EH (cell line): ENCODE measurements at regions not wholly inside any gene's neighbourhood (a gene's known extent, or its start where the extent isn't known, plus 50 kb on each side); places are given as distances from the start of the nearest gene placed in this dataset.

Experiments
- DNase-seq: peaks from one replicate; pipeline ENCODE4 v3.0.0-alpha.2; 2015; ENCODE audit warnings: low read depth

DNA sequence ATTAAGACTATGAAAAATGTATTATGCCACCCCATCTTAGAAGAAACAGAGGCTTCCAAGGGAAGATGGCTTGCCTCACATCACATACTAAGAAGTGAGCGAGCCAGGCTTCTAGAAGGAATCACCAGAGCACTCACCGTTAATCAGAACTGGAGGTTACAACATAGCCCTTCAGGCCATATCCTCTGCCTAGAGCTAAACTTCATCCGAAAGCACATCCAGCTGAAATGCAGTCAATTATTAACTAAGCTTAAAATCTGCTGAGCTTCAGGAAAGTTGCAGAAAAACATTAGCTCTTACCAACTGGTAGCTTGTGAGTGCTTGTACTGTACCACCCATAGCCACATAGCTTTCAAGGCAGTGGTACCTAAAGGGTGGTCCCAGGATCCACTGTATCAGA lies 483.2 kb downstream of the TBL1XR1 start:
- no peak for DNase-seq

DNA sequence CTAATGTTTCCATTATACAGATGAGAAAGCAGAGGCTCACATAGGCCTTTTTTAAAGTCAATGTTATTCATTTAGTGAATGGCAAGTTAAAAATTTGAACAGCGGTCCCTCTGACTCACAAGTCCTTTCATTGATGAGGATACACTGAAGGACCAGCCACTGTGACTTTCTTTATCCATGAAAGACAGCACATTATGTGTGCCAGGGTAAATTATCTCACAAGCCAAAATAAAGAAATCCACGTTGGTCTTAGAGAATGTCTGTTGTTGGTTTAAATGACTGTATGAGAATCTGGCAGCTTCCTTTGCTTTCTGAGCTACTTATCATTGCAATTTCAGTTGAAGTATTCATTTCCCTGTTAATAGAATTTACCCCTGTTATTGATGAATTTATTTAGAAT lies 485.1 kb downstream of the TBL1XR1 start:
- DNase-seq, result no peak

DNA sequence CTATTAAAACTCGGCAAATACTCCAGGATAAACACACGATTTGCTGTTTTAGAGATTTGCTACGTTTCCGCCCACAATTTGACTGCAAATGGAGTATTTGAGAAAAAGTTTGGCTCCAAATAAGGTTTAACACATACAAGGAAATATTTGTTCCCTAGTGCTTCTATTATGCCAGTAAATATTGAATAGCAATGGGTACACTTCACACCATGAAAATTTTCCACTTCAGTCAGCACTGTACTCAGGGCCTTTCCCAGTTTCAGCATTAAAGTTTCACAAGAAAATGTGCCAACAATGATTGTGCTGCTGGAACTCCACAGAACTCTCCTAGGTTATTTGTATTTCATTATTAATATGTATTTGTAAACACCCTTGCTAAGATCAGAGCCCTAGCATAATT lies 498.0 kb downstream of the TBL1XR1 start:
- no peak for DNase-seq

DNA sequence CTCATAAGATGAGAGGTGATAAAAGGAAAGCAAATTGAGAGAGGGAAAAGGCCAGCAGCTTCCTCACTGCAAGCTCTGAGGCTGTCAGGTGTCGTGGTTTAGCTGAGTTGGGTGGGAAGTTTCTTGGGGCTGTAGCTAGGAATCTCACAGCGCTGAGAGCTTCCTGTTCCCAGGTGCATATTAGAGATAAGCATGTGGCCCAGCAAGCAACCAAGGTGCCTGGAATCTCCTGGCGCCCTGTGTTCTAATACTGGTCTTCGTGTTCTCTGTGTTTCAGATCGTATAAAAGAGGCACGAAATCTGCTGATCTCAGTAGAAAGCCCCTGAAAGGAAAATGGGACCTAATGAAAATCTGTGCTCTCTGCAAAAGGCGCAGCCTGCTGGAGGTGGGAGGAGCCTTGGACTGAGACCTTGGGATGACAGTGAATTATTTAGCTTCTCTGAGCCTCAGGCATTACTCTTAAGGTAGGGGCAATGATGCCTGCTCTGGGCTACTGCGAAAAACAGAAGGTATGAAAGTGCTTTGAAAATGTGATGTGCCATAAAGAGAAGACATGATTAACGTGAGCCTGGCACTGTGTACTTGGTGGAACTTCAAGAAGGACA lies 499.9 kb downstream of the TBL1XR1 start:
- DNase-seq, result no peak

DNA sequence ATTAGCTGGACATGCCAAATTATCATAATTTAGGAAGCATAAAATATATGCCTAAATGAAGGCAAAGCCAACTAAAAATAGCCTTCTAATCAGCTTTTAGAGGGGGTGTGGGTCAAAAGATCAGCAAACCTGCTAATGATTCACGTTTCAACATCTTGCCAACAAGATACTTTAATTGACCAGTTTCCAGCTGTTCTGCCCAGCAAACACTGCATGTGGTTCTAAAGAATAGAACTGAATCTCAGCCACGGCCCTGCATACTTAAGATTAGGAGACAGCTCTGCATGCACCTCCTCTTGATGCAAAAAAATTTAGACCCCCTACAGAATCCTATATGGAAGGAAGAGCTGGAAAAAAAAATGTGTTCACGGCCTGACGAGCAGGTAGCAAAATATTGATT lies 500.5 kb downstream of the TBL1XR1 start:
- DNase-seq, result no peak

DNA sequence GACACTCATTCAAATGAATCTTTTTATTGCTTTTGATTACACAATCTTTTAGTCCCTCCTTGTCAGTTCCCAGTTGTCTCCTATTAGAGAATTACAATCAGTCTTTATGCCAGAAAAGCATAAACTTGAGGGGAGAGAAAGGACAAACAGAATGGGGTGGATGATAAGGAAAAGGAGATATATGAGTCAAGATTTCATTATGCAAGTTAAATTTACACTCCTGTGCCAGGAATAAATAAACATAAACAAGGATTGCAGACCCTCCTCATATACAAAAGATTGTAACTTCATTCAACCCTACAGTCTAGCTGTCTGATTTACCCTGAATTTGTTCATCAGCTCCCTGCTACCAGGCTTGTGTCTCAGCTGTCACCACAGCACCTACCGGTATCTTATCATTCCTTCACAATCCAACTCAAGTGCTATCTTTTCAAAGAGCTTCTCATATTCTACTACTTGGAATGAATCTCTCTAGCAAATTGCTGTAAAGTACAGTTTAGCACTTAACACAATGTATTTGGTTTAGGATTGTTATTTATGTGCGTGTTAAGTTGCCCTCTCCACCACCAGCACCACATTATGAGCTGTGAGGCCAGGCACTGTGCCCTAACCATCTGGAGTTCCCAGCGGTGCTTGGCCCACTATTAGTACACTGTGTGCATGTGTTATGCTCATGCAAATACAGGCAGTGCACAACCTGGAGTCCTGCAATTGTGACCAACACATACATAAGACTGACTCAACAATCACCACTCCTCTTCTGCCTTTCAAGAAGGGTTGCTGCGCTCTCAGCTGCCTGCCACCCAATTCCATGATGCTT lies 504.1 kb downstream of the TBL1XR1 start:
- no peak for DNase-seq

DNA sequence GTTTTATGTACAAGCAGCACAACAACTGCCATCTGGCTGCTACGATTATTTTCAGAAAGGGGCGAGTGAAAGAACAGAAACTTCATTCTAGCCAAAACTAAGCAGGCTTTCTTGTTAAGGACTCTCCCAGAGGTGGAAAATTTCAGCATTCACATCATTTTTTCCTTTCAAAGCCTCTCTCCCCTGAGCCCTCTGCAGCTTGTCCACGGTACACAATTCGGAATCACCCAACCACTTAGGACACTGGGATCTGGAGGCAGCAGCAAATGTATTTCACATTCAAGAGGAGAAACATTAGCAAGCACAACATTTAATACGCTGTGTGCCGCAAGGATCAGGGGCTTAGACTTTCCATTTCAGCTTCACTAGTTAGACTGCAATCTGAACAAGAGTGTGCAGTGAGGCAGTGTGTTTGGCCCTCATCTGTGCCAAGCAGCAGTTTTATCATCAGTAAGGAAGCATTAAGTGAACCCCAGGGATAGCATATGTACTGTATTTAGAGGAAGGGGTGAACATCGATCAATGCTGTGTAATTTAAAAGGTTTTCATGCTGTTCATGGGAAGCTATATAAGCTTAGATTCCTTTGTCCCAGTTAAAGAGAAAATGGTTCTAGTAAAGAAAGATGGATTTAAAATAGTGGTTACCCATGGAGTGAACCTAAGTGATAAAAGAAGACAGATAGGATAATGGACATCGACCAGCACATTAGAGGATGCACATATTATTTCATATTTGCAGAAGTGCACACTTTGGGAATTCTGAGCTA lies 504.9 kb downstream of the TBL1XR1 start:
- no peak for DNase-seq

DNA sequence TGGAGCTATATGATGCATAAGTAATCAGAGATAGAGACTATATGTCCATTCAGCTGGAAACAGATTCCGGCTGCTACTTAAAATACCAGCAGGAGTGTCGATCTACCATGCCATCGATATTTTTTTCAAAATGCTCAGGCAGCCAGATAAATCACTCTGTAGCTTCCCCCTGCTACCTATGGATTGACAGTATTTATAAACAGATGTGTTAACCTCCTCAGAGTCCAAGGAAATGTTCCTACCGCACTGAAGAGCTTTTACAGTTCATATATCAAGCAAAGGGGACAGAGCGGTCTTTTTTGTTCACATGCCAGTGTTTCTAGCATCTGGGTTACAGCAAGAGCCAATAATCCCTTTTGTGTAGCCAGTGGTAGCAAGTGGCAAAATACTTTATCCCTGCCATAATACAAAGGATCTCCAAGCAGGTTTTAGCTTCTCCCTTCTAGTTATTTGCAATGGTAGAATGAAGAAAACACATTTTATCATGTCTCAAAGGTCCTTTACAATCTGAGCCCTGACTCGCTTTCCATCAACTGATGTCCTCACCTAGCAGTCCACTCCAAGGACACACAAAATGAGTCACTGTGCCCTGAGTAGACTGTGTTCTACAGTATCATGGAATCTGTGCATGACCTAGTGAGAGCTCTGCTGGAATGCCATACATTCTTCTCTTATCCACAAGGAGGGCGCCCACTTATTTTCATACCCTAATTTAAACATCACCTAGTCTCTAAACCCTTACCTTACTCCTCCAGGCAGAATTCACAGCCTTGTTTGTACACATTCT lies 507.0 kb downstream of the TBL1XR1 start:
- DNase-seq, result peak; percentile 7

DNA sequence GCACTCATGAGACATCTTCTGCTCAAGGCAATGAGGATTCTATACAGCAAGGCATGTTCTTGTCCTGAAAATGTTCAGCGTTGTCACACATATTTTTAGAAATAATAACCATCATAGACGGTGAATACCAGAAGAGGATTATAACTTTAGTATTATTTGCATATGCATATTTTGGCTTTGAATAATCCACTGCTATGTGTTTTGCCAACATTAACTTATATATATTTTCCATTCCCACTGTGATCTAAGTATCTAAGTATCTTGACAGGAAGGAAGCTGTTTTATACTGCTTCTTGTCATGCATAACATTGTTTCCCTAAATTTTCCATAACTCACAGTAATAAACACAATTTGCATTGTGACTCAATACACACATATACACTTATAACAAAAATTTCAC lies 509.5 kb downstream of the TBL1XR1 start:
- peak; percentile 16 for DNase-seq

DNA sequence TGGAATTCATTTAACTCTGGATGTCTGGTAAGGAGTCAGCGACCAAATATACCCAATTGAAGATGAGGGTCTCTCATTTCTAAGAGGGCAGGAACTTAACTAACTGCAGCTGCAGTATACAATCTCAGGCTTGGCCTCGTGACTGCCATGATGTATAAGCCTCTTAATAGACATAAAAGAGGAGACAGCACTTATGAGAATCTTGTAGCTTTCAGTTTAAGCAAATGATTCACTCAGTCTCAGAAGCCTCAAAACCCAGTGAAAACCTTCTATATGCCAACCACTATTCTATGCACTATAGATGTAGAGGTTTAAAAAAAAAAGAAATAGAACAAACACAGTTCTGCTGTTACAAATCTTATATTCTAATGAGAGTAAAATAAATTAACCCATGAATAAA lies 513.9 kb downstream of the TBL1XR1 start:
- no peak for DNase-seq

DNA sequence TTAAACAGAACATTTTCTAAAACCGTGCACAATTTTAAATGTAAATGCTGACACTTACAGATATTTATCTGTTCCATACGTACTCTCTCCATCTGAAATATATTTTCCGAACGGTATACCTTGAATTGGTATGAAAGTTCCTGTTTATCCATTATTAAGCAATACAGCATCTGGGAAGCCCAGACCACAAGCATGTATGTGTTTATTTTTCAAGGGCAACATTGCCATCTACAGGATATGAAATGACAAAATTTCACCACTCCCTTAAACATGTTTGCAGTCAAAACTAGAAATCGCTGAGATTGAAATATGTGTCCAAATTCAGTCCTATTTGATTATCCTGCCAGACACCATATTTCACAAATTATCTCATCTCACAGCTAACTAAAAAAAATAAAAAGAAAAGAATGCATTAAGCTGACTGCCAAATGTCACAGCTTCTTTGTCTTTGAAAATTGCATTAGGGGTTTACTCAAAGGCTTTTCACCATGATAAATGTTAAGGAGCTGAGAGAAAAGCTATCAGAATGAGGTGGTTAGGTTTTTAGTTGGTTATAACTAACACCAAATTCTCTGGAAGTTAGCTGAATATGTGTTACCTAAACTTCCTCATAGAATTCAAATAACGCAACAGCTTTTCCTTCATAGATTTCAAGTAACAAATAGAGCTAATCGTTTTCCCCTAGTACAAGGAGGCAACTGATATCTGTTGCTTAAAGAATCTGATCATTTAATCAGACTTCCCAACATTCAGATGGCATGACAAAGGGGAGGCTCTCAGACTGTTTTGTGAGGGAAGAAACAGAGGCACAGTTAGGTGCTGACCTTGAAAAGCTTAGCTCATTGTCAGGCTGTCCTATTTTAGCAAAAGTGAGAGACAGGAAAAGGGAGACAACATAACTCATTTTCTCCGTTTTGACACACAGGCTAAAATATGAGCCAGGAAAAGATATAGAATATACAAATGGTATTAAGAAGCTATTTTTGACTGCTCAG lies 533.1 kb downstream of the TBL1XR1 start:
- DNase-seq, result peak; percentile 79

DNA sequence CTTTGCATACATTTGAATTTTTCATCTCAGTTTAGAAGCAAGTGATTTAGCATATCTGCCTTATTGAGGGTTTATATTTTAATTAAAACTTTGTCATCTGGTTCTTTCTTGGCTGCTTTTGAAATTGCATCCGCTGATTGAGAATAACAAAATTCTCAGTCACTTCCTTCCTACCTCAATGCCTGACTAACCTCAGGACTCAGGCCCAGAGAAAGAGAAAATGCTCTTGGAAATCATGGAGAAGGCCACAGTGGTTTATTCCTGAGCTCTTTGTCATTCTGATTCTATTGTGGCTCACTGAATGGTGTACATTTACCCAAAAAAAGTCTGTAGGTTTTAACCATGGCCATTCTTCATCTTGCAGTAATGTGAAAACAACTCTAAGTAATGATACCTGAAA lies 533.9 kb downstream of the TBL1XR1 start:
- DNase-seq, result peak; percentile 48

DNA sequence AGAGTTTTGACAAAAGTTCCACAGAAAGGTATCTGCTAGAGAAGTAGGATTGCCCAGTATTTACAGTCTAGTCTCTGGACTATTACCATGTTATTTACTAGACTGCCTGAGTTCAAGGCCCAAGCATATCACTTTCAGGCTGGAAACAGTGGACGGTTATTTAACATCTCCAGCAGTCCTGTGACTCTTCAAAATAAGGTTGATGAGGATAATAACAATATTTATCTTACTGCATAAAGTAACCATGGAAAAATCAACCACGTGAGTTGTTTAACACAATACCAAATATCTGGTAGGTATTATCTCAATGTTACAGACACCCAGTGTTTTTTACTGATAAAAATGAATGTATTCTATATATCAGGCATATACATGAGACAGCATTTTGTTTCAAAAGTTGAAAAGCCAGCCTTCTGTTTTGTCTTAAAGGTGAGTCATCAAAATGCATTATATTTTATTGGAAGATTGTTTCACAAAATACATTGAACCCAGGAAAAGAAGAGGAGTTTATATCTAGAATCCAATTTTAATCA lies 535.8 kb downstream of the TBL1XR1 start:
- DNase-seq, result no peak

DNA sequence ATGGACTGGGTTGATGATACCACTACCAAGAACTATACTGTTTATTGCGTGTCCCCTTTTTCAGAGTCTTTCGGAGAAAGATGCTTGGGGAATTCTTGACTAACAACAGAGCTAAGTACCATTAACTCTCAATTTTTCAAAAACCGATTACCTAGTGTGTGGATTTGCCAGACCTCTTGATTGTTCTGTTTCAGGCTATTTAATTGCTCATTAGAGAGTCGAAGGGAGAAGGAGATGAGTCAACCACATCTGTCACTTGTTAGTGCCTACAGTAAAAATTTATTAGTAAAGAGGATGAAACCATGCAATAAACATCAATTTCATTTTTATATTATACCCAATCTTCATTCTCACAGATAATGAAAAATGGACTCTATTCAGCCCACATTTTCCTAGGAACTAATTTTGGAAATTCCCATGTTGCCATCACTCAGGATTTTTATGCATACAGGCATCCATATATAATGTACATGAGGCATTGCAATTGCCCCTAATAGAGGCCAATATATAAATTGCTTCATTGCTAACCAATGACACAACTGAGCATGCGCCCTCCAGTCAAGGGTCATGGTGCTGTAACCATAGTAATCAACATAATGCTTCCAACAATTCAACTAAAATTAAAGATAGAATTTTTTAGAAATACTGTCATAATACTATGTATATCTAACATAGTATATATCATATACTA lies 541.7 kb downstream of the TBL1XR1 start:
- peak; percentile 58 for DNase-seq

DNA sequence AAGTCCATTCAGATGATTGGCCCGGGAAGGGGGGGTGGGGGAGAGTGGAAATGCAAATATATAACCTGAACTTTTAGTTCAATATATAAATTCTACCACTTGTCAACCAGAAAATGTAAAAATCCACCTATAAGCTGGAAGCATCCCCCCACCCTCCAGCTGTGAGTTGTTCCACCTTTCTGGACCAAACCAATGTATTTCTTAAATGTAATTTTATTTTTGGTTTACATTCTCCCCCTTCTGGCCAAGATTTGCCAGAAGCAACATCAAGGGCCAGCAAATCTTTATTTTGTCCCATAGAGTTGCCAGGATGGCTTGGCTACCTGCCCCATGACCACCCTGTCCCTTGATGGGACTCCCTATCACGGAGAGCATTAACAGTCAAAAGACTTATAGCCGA lies 545.7 kb downstream of the TBL1XR1 start:
- DNase-seq, result peak; percentile 17

DNA sequence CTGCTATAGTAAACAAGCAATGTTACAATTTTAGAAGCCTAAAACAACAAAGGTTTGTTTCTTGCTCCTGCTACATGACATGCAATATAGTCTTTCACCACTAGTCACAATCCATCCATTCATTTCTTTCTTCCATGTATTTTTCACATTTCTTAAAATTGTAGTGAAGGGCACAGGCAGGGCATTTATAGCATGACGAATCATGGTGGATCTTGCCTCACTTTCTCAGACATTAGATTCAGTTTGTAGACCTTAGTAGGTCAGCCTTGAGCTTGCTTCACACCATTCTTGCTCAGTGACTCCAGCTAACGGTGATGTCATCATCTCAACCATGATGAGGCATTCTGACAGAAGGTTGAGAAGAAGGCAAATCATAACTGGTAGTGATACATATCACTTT lies 546.8 kb downstream of the TBL1XR1 start:
- DNase-seq, result peak; percentile 38

DNA sequence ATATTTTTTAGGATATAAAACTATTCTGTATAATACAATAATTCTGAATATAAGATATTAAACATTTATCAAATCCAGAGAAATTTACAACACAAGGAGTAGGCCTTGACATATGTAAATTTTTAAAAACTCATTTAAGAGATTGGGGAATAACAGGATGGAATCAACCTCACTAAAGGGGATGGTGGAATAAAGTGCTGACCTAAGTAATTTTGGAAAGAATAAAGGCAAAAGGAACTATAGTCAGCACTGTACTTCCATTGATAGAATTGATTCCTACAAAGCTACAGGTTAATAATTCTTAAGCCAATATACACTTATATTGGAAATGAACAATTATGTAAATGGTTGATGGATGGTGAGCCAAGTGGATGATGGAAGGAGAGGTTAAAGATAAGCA lies 549.3 kb downstream of the TBL1XR1 start:
- DNase-seq, result no peak

DNA sequence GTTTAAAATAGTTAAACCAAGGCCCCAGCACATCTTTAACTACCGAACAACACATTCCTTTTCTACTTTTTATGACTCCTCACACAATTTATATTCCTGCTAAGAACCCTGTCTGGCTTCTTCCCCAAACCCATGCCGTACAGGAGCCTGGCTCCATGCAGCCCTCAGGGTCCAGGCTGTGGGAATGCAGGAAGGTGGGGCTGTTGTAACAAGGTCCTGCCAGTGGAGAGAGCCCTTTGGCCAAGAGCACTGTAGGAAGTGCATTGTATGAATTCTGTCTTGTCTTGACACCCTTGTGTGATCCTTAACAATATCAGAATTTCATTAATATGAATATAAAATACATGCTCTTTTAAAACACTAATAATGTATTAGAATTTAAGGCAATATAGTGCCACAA lies 563.8 kb downstream of the TBL1XR1 start:
- peak; percentile 18 for DNase-seq

DNA sequence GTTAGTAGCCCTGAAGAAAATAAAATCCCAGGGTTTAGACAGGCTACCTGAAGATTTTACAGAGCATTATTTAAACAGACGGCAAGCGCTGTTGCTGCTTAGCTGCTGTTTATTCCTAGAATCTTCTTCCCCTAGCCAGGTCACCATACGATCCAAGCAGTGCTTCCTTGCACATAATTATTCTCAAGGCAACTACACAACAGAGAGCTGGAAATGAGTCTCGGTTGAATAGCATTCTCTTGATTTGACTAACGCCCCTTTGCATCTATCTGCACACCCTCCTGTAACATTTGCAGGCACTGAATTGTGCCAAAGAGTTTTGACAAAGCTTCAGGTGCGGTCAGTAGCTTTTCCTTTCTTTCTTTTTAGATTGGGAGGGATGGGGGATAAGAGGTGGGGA lies 564.4 kb downstream of the TBL1XR1 start:
- no peak for DNase-seq

DNA sequence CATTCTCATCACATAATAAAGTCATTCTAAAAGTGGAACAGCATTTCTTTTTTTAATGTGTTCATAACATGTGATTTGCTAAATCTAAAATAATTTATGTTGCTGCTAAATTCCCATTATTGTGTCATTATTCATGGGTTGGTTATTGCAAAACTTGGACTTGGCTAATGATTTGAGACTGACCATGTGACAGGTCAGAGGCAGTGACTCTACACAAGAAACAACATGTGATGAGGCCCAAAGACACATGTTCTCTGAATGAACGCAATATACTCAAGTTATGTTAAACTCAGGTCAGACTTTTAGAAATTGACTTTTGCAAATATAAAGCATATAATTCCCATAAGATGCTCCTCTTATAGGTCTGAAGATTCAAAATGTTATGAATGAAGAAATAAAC lies 566.1 kb downstream of the TBL1XR1 start:
- DNase-seq, result no peak
